Testis (tissue), 2 donors: ENCODE measurements at regions not wholly inside any gene's neighbourhood (a gene's known extent, or its start where the extent isn't known, plus 50 kb on each side); places are given as distances from the start of the nearest gene placed in this dataset.

Experiments
- DNase-seq: peaks from one replicate; pipeline ENCODE4 v3.0.0-alpha.2; 2019
- H3K27ac ChIP-seq, 2 donors: fragments of 200-600 bp; sonication (generic); one replicate each; pipeline ENCODE4 v1.5.1; 2019
- H3K27me3 ChIP-seq: fragments of 200-600 bp; sonication (generic); one replicate; pipeline ENCODE4 v1.5.1; 2019
- H3K36me3 ChIP-seq: fragments of 200-600 bp; sonication (generic); one replicate; pipeline ENCODE4 v1.5.1; 2017; ENCODE audit warnings: low read depth; ENCODE audit errors: missing control alignments
- H3K4me1 ChIP-seq: fragments of 200-600 bp; sonication (generic); one replicate; pipeline ENCODE4 v1.5.1; 2019
- H3K4me3 ChIP-seq, 2 donors: fragments of 200-600 bp; sonication (generic); one replicate each; pipeline ENCODE4 v1.5.1; 2017 to 2019
- H3K9me3 ChIP-seq: fragments of 200-600 bp; sonication (generic); one replicate; pipeline ENCODE4 v1.5.1; 2017
- POLR2A ChIP-seq: fragments of 450-650 bp; IDR thresholded peaks from one replicate; pipeline ENCODE4 v1.6.1; 2017; ENCODE audit warnings: antibody characterized with exemption, mild to moderate bottlenecking, moderate library complexity
- WGBS, 2 donors: methylation state at CpG; one replicate each; pipeline ENCODE4 v1.1.5; 2018; 5-methylcytosine and 5-hydroxymethylcytosine counted together
- intact Hi-C: fragments of 100-400 bp; cut with DNase I; formaldehyde crosslinking; loops from one replicate; pipeline ENCODE4 v1.15.1; 2023; ENCODE audit warnings: low total_unique reads
- small RNA-seq, 2 donors: library from RNA; depleted of rRNA; stranded (forward); fragments of <200 nt; gene quantifications; one replicate each; pipeline ENCODE3, GENCODE V24; 2016
- TF ChIP-seq, protein P1 (sequence below), 3 experiments: fragments of 450-650 bp in 2 of 3; fragments of 200-600 bp in 1 of 3; sonication (generic) in 1 of 3; IDR thresholded peaks; one replicate each; pipeline ENCODE4 v1.5.1; 2016 to 2019; ENCODE audit warnings: antibody characterized with exemption in 3 of 3, mild to moderate bottlenecking in 2 of 3, moderate library complexity in 1 of 3

DNA sequence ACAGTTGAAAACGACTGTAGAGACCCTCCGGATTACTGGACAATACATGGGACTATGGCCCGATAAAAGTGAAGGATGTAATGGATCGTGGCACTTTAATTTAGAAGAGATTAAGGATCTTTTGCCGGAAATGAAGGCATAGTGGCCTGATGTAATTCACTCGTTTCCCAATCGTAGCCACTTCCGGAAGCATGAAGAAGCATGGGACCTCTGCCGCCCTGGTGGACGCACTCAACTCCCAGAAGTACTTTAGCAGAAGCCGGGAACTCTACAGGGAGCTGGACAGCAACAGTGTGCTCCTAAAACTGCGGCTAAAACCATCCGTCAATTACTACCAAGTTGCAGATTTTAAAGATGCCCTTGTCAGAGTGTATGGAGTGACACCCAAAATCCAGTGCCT is 59.6 kb upstream of the NUPR2 start:
- 16 to 23% methylated on average over 13 of the region's 13 CpGs for WGBS, 2 donors
- Histone ChIP-seq H3K4me1 (peaks cover 2% of the 10 kb centered on the region), H3K9me3 (no peaks in the 10 kb centered on the region), H3K4me3 (peak overlapping the region; percentile 47 to 73), H3K27me3 (no peaks in the 10 kb centered on the region), H3K27ac (no peak overlapping the region), H3K36me3 (no peaks in the 10 kb centered on the region)
- no peak for DNase-seq
- intact Hi-C loops, result no loop called here
- TF ChIP-seq, protein P1, sequence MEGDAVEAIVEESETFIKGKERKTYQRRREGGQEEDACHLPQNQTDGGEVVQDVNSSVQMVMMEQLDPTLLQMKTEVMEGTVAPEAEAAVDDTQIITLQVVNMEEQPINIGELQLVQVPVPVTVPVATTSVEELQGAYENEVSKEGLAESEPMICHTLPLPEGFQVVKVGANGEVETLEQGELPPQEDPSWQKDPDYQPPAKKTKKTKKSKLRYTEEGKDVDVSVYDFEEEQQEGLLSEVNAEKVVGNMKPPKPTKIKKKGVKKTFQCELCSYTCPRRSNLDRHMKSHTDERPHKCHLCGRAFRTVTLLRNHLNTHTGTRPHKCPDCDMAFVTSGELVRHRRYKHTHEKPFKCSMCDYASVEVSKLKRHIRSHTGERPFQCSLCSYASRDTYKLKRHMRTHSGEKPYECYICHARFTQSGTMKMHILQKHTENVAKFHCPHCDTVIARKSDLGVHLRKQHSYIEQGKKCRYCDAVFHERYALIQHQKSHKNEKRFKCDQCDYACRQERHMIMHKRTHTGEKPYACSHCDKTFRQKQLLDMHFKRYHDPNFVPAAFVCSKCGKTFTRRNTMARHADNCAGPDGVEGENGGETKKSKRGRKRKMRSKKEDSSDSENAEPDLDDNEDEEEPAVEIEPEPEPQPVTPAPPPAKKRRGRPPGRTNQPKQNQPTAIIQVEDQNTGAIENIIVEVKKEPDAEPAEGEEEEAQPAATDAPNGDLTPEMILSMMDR (IDR thresholded peaks at IDR 0.05), result no peak
- TF ChIP-seq POLR2A, result no peak

GRCh38 chr7:56174875-56175760 is 58.9 kb upstream of the NUPR2 start:
- intact Hi-C loops, result no loop called here
- 0 to 5% methylated on average over 4 to 61 of the region's 81 CpGs for WGBS, 2 donors
- Histone ChIP-seq H3K4me1 (peaks cover 2% of the 10 kb centered on the region), H3K4me3 (peak overlapping the region; percentile 47 to 73), H3K36me3 (no peaks in the 10 kb centered on the region), H3K27me3 (no peaks in the 10 kb centered on the region), H3K27ac (no peak overlapping the region), H3K9me3 (no peaks in the 10 kb centered on the region)
- no peak for TF ChIP-seq POLR2A
- TF ChIP-seq, protein P1 (IDR thresholded peaks at IDR 0.05), result no peak
- peak; percentile 47 for DNase-seq

DNA sequence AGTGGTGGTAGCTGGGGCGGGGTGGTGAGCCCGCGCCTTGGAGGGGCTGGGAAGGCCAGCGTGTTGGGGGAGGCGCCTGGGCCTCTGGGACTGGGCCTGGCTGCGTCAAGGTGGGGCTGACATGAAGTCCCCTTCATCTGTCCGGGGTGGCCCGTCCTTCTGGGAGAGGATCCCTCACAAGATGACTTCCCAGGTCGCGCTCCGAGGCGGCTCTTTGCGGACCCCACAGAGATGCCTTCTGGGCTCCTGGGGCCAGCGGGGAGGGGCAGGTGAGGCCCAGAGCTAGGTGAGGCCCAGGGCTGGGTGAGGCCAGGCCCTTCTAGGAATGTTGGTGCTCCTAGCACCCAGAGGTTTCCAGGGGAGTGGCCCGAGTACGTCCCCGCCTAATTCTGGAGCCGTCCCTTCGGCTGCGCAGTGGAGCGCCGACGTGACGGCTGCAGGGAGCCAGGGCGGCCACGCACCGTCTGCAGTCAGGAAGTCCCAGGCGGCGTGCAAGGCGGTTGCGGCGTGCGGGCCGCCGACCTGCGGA is 58.2 kb upstream of the NUPR2 start:
- no peaks in the 10 kb centered on the region for H3K27me3 ChIP-seq
- no peak for TF ChIP-seq POLR2A
- TF ChIP-seq, protein P1 (IDR thresholded peaks at IDR 0.05), result no peak
- no peaks in the 10 kb centered on the region for H3K9me3 ChIP-seq
- H3K36me3 ChIP-seq, result no peaks in the 10 kb centered on the region
- H3K4me1 ChIP-seq, result peaks cover 2% of the 10 kb centered on the region
- H3K4me3 ChIP-seq, result peak overlapping the region; percentile 47 to 73
- no peak overlapping the region for H3K27ac ChIP-seq
- WGBS, 2 donors, result 24 to 40% methylated on average over 16 to 36 of the region's 36 CpGs
- intact Hi-C loops, result no loop called here
- DNase-seq, result no peak

Small RNA genes in the stretch of these regions (small RNA-seq; reads per million reads assigned to genes)
- 0 reads per million in 2 donors for gene AC092447.9
- gene RNU6-1052P, result 0 reads per million in 2 donors
- gene RNU6-1335P, result 0 reads per million in 2 donors
- 0 reads per million in 2 donors for gene SEPT14P24
